HG02884 (cell line): ENCODE measurements at regions not wholly inside any gene's neighbourhood (a gene's known extent, or its start where the extent isn't known, plus 50 kb on each side); places are given as distances from the start of the nearest gene placed in this dataset.
"Not testable (repeated sequence)": the region's sequence is repeated elsewhere in the genome, so short reads cannot be mapped to it uniquely, and the experiment has no call there.

Source experiments
- ATAC-seq: cut with Tn5 transposase; IDR thresholded peaks from one replicate; pipeline ENCODE4 v1.9.1; 2021; ENCODE audit warnings: mild to moderate bottlenecking, moderate library complexity; ENCODE audit not compliant: unreplicated experiment

- no peak for ATAC-seq
Observed at GRCh38 chr4:85018983-85019382, 52.5 kb upstream of the WDFY3 start.

- ATAC-seq: no peak
Observed at GRCh38 chr4:85019411-85019810, 52.9 kb upstream of the WDFY3 start.

GRCh38 chr4:85024671-85025070 lies 58.2 kb upstream of the WDFY3 start:
- ATAC-seq: no peak

GRCh38 chr4:85028910-85029309 lies 62.4 kb upstream of the WDFY3 start:
- no peak for ATAC-seq

- ATAC-seq: no peak
Observed at GRCh38 chr4:85029453-85029852, 63.0 kb upstream of the WDFY3 start.

GRCh38 chr4:85030156-85030555 lies 63.7 kb upstream of the WDFY3 start:
- ATAC-seq: no peak

GRCh38 chr4:85033838-85034237 lies 67.3 kb upstream of the WDFY3 start:
- ATAC-seq: not testable (repeated sequence)

GRCh38 chr4:85039526-85039925 lies 73.0 kb upstream of the WDFY3 start:
- no peak for ATAC-seq

GRCh38 chr4:85043812-85044496 lies 77.5 kb upstream of the WDFY3 start:
- not testable (repeated sequence) for ATAC-seq

- no peak for ATAC-seq
Observed at GRCh38 chr4:85050736-85051135, 84.2 kb upstream of the WDFY3 start.

- no peak for ATAC-seq
Observed at GRCh38 chr4:85051526-85051925, 85.0 kb upstream of the WDFY3 start.

GRCh38 chr4:85054925-85055324 lies 88.4 kb upstream of the WDFY3 start:
- not testable (repeated sequence) for ATAC-seq

- no peak for ATAC-seq
Observed at GRCh38 chr4:85058551-85058950, 92.1 kb upstream of the WDFY3 start.

GRCh38 chr4:85061974-85062373 lies 95.5 kb upstream of the WDFY3 start:
- no peak for ATAC-seq

GRCh38 chr4:85062466-85062865 lies 96.0 kb upstream of the WDFY3 start:
- no peak for ATAC-seq

- no peak for ATAC-seq
Observed at GRCh38 chr4:85067342-85067741, 100.9 kb upstream of the WDFY3 start.

GRCh38 chr4:85078016-85078415 lies 111.5 kb upstream of the WDFY3 start:
- ATAC-seq: no peak

GRCh38 chr4:85081196-85081595 lies 114.7 kb upstream of the WDFY3 start:
- no peak for ATAC-seq

GRCh38 chr4:85084371-85085094 lies 118.0 kb upstream of the WDFY3 start:
- ATAC-seq: peak; percentile 88

- ATAC-seq: no peak
Observed at GRCh38 chr4:85086721-85087120, 120.2 kb upstream of the WDFY3 start.

GRCh38 chr4:85092536-85092935 lies 126.0 kb upstream of the WDFY3 start:
- no peak for ATAC-seq

GRCh38 chr4:85092943-85093342 lies 126.5 kb upstream of the WDFY3 start:
- ATAC-seq: no peak

GRCh38 chr4:85094735-85095134 lies 128.2 kb upstream of the WDFY3 start:
- no peak for ATAC-seq
